Brain microvascular endothelial cell (primary cell): ENCODE measurements at regions not wholly inside any gene's neighbourhood (a gene's known extent, or its start where the extent isn't known, plus 50 kb on each side); places are given as distances from the start of the nearest gene placed in this dataset.
"Not testable (repeated sequence)": the region's sequence is repeated elsewhere in the genome, so short reads cannot be mapped to it uniquely, and the experiment has no call there.

ENCODE experiments used
- DNase-seq: peaks from one replicate; pipeline ENCODE4 v3.0.0-alpha.2; 2020
- H3K27ac ChIP-seq: fragments of 250-450 bp; sonication (Bioruptor Pico); 2 replicates; pipeline ENCODE4 v1.5.1; 2020; ENCODE audit warnings: mild to moderate bottlenecking, moderate library complexity
- H3K27me3 ChIP-seq: fragments of 250-450 bp; sonication (Bioruptor Pico); replicated peaks from 2 replicates; pipeline ENCODE4 v1.5.1; 2020; ENCODE audit warnings: mild to moderate bottlenecking
- H3K36me3 ChIP-seq: fragments of 250-450 bp; sonication (Bioruptor Pico); replicated peaks from 2 replicates; pipeline ENCODE4 v1.5.1; 2020; ENCODE audit warnings: mild to moderate bottlenecking
- H3K4me3 ChIP-seq: 2 replicates; pipeline ENCODE4 v1.5.1; 2011; ENCODE audit warnings: low read depth, mild to moderate bottlenecking, control low read depth, low read length, moderate library complexity
- in situ Hi-C: cut with HindIII; loops from 2 replicates; pipeline ENCODE4 v1.10.0; 2017; ENCODE audit warnings: low sequenced_read_pairs, low pct_ligation_motif_present
- TF ChIP-seq, protein P1 (sequence below): IDR thresholded peaks from 2 replicates; pipeline ENCODE4 v1.5.1; 2011; ENCODE audit warnings: low read depth, mild to moderate bottlenecking, moderate library complexity, low read length, control low read depth, inconsistent platforms; ENCODE audit errors: missing control alignments

DNA sequence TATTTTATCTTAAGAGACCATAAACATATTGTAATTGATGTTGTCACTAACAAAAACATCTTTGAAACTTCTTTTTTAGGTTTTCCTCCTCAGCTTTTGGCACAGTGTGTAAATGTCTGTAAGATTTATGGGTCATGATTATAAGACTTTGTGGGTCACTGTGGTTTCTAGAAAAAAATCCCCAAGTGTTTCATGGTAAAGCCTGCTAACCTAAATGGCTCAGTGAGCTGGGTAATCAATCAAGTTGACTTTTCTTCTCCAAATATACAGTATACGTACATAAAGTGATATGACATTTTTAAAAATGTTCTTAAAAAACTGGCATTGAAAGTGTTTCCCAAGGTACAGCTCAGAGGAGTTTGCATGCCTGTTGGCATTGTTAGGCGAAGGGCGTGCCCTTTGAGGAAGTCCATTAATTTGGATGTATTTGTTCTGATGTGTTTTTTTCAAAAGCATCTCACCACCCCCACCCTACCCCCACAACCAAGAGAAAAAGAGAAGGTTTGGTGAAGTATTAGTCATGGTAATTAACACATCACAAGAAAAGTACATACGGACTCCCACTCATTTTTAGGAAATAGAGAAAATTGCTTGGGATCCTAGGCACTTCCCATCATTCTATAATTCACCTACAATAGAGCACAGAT, 385.4 kb upstream of the LRRC3B start:
- Histone ChIP-seq H3K4me3 (no peak overlapping the region), H3K36me3 (no peaks in the 10 kb centered on the region), H3K27ac (no peak overlapping the region), H3K27me3 (no peaks in the 10 kb centered on the region)
- TF ChIP-seq, protein P1, sequence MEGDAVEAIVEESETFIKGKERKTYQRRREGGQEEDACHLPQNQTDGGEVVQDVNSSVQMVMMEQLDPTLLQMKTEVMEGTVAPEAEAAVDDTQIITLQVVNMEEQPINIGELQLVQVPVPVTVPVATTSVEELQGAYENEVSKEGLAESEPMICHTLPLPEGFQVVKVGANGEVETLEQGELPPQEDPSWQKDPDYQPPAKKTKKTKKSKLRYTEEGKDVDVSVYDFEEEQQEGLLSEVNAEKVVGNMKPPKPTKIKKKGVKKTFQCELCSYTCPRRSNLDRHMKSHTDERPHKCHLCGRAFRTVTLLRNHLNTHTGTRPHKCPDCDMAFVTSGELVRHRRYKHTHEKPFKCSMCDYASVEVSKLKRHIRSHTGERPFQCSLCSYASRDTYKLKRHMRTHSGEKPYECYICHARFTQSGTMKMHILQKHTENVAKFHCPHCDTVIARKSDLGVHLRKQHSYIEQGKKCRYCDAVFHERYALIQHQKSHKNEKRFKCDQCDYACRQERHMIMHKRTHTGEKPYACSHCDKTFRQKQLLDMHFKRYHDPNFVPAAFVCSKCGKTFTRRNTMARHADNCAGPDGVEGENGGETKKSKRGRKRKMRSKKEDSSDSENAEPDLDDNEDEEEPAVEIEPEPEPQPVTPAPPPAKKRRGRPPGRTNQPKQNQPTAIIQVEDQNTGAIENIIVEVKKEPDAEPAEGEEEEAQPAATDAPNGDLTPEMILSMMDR: no peak
- no peak for DNase-seq
- in situ Hi-C loops: no loop called here

DNA sequence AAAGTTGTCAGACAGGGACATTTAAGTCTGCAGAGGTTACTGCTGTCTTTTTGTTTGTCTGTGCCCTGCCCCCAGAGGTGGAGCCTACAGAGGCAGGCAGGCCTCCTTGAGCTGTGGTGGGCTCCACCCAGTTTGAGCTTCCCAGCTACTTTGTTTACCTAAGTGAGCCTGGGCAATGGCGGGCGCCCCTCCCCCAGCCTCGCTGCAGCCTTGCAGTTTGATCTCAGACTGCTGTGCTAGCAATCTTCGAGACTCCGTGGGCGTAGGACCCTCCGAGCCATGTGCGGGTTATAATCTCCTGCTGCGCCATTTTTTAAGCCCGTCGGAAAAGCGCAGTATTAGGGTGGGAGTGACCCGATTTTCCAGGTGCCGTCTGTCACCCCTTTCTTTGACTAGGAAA, 378.0 kb upstream of the LRRC3B start:
- H3K27me3 ChIP-seq, in situ Hi-C loops, H3K27ac ChIP-seq, DNase-seq, H3K4me3 ChIP-seq, H3K36me3 ChIP-seq: not testable (repeated sequence)

DNA sequence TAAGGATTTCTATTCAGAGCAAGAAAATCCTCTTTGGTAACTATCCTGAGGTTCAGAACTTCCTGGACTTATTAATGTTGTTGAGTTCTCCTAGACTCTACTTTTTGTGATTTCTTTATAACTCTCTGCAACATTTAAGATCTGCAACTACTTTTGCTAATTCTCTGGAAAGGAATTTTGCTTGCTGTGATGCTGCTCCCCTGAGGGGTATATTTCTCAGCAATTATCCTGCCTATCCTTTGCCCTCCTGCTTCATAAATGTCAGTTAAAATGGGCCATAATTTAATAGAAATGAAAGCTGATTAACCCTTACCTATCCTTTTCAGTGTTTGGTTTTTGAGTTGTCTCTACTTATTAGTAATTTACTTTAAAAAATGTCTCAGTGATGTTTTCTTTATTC, 377.3 kb upstream of the LRRC3B start:
- H3K27me3 ChIP-seq: no peaks in the 10 kb centered on the region
- H3K36me3 ChIP-seq: no peaks in the 10 kb centered on the region
- TF ChIP-seq, protein P1: no peak
- no peak for DNase-seq
- no peak overlapping the region for H3K27ac ChIP-seq
- H3K4me3 ChIP-seq: no peak overlapping the region
- in situ Hi-C loops: no loop called here

DNA sequence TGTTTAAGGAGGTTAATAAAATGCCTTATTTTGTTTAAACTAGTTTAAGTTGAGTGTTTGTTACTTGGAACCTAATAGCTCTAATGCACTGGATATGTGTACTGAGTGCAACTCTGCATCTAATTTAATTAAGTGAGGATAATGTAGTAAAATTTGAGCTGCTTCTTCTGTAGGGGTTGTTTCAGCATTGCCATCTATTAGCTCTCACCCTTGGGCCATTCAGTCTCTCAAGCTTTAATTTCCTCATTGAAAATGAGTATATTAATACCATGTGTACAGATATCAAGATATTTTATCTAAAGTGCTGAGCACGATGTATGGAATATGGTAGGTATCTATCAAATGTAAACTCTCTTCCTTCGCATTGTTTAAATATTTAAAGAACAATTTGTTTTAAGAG, 375.7 kb upstream of the LRRC3B start:
- TF ChIP-seq, protein P1: no peak
- no peak for DNase-seq
- no peaks in the 10 kb centered on the region for H3K27me3 ChIP-seq
- in situ Hi-C loops: no loop called here
- H3K36me3 ChIP-seq: no peaks in the 10 kb centered on the region
- H3K4me3 ChIP-seq: no peak overlapping the region
- H3K27ac ChIP-seq: no peak overlapping the region

DNA sequence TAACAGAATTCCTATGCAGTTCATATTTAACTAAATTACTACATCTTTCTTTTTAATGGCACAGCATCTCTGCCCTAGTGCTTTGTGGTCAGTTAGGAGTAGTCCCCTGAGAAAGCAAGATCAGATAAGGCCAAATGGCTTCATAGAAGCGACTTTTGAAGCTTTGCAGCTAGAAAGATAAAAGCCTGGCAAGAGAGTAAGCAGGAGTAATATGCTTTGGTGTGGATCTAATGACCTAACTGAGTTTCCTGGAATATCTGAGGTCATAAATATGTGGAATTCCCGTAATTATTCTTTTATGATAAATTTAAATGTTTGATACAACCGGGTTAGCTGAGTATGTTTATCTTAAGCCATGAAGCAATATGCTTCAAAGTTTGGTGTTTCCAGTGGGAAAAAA, 374.9 kb upstream of the LRRC3B start:
- H3K4me3 ChIP-seq: no peak overlapping the region

DNA sequence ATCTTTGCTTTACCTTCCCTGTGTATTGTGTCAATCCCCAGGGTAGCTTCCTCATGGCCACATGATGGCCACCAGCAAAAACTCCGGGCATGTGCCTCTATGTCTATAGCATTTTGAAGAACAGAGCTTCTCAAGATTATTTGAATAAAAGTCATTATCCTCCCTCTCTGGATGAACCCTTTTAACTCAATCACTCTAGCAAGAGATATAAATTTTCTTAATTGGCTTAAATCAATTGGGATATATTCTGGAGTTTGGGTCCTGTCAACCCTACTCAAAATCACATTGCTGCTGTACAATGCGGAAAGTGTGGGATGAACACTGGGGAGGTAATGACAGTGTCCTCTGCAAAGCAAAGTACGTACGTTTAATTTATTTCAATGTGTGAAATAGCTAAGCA, 370.6 kb upstream of the LRRC3B start:
- no peak overlapping the region for H3K27ac ChIP-seq
- TF ChIP-seq, protein P1: no peak
- in situ Hi-C loops: no loop called here
- no peak overlapping the region for H3K4me3 ChIP-seq
- no peaks in the 10 kb centered on the region for H3K36me3 ChIP-seq
- no peaks in the 10 kb centered on the region for H3K27me3 ChIP-seq
- no peak for DNase-seq

More for the DNA sequence above, 374.9 kb upstream of the LRRC3B start:
- Histone ChIP-seq H3K27ac (no peak overlapping the region), H3K27me3 (no peaks in the 10 kb centered on the region), H3K36me3 (no peaks in the 10 kb centered on the region)
- TF ChIP-seq, protein P1: no peak
- in situ Hi-C loops: no loop called here
- no peak for DNase-seq
